K562 (cell line): ENCODE measurements at regions not wholly inside any gene's neighbourhood (a gene's known extent, or its start where the extent isn't known, plus 50 kb on each side); places are given as distances from the start of the nearest gene placed in this dataset.
A peak's percentile ranks its signal among the peaks of the same experiment; 100 is the strongest.
"Not testable (repeated sequence)": the region's sequence is repeated elsewhere in the genome, so short reads cannot be mapped to it uniquely, and the experiment has no call there.

Experiments
- ATAC-seq: fragments of 200-7000 bp; cut with Tn5 transposase; 3 replicates; pipeline ENCODE4 v1.9.1; 2020; ENCODE audit warnings: moderate library complexity
- BruUV-seq: library from RNA; stranded (reverse); fragments of 400-500 nt; replicated peaks from 2 replicates; lab custom pipeline; 2021; lab: Mats Ljungman, UMichigan
- CTCF ChIA-PET: fragments of 300-600 bp; formaldehyde crosslinking; extraction: SDS; loops from one replicate; lab custom pipeline; 2021; ENCODE audit warnings: low intra/inter-chr PET ratio; lab: Yijun Ruan, JAX
- POLR2A ChIA-PET: fragments of 300-600, 350-650 bp; sonication (Branson Sonifier 250); formaldehyde crosslinking; extraction: SDS; loops from one replicate; lab custom pipeline; 2021; ENCODE audit warnings: antibody characterized with exemption, inconsistent platforms; lab: Yijun Ruan, JAX
- DNase-seq, 4 experiments: peaks; one replicate each; pipeline versions ENCODE4 v3.0.0 to v3.0.0-alpha.2; 2011 to 2018; ENCODE audit warnings: low spot score in 3 of 4, mixed read lengths in 3 of 4; ENCODE audit errors: extremely low read depth in 1 of 4
- FAIRE-seq: peaks from 2 replicates; lab custom pipeline; 2011; peaks lifted over from hg19 to GRCh38; lab: Jason Lieb, UNC
- H2AFZ ChIP-seq: 2 replicates; pipeline ENCODE4 v1.6.0; 2011; ENCODE audit warnings: low read depth, low read length, control low read depth, inconsistent platforms
- H3K27ac ChIP-seq: fragments of 200-600 bp; 3 replicates; pipeline ENCODE4 v1.8.0; 2011; ENCODE audit warnings: low read depth, mild to moderate bottlenecking, control low read depth, inconsistent platforms, low read length, moderate library complexity, mixed read lengths; ENCODE audit errors: extremely low read depth
- H3K27me3 ChIP-seq, 2 experiments: fragments of 300-600 bp in 1 of 2; 2 replicates in 1 of 2; 3 replicates in 1 of 2; pipeline versions ENCODE4 v1.6.0 to v1.8.0; 2011; ENCODE audit warnings: inconsistent platforms in 2 of 2, low read length in 2 of 2, mild to moderate bottlenecking in 1 of 2, mixed read lengths in 1 of 2, moderate library complexity in 1 of 2; ENCODE audit not compliant: control insufficient read depth in 2 of 2, insufficient read depth in 2 of 2
- H3K36me3 ChIP-seq: fragments of 300-600 bp; 3 replicates; pipeline ENCODE4 v1.8.0; 2011; ENCODE audit warnings: mild to moderate bottlenecking, low read length, inconsistent platforms; ENCODE audit not compliant: control insufficient read depth, insufficient read depth
- H3K4me1 ChIP-seq, 2 experiments: fragments of 200-600 bp in 1 of 2; replicated peaks in 1 of 2; 2 replicates in 1 of 2; 3 replicates in 1 of 2; pipeline versions ENCODE4 v1.5.1 to v1.8.0; 2011; ENCODE audit warnings: inconsistent platforms in 2 of 2, low read length in 2 of 2, mild to moderate bottlenecking in 1 of 2, mixed read lengths in 1 of 2, moderate library complexity in 1 of 2; ENCODE audit not compliant: control insufficient read depth in 2 of 2, insufficient read depth in 2 of 2
- H3K4me2 ChIP-seq: 2 replicates; pipeline ENCODE4 v1.6.1; 2011; ENCODE audit warnings: low read length, control low read depth, inconsistent platforms, mixed read lengths; ENCODE audit not compliant: insufficient read depth
- H3K4me3 ChIP-seq: fragments of 200-600 bp; sonication (generic), shearing (Covaris generic); 2 replicates; pipeline ENCODE4 v1.5.1; 2016; ENCODE audit warnings: control low read depth, inconsistent platforms
- H3K79me2 ChIP-seq: fragments of 200-600 bp; 3 replicates; pipeline ENCODE4 v1.8.0; 2011; ENCODE audit warnings: low read length, inconsistent platforms; ENCODE audit not compliant: control insufficient read depth, insufficient read depth
- H3K9ac ChIP-seq, 2 experiments: 2 replicates each; pipeline versions ENCODE4 v1.6.0 to v1.6.1; 2011; ENCODE audit warnings: low read depth in 2 of 2, low read length in 2 of 2, control low read depth in 1 of 2, inconsistent platforms in 1 of 2, mild to moderate bottlenecking in 1 of 2, mixed read lengths in 1 of 2; ENCODE audit not compliant: insufficient read depth in 1 of 2
- H3K9me1 ChIP-seq: one replicate; pipeline ENCODE4 v1.6.0; 2011; ENCODE audit warnings: inconsistent platforms, mild to moderate bottlenecking, low read length, moderate library complexity; ENCODE audit not compliant: control insufficient read depth, insufficient read depth
- H3K9me3 ChIP-seq: replicated peaks from 2 replicates; pipeline ENCODE4 v1.5.1; 2011; ENCODE audit warnings: low read depth, low read length, inconsistent platforms; ENCODE audit not compliant: control insufficient read depth, insufficient read depth
- H4K20me1 ChIP-seq: replicated peaks from 2 replicates; pipeline ENCODE4 v1.6.1; 2011; ENCODE audit warnings: low read length, inconsistent platforms, mixed read lengths; ENCODE audit not compliant: control insufficient read depth, insufficient read depth
- CTCF ChIP-seq, 3 experiments: IDR thresholded peaks in 2 of 3; conservative IDR thresholded peaks in 1 of 3; 2 replicates each; pipeline ENCODE4 v1.5.1; 2011 to 2012; ENCODE audit warnings: low read length in 3 of 3, mild to moderate bottlenecking in 3 of 3, control low read depth in 2 of 3, improper control_type of control experiment in 1 of 3, inconsistent platforms in 1 of 3, low read depth in 1 of 3, mixed read lengths in 1 of 3, moderate library complexity in 1 of 3; ENCODE audit not compliant: insufficient read depth in 2 of 3
- FIP1L1 ChIP-seq: fragments of 200-400 bp; formaldehyde crosslinking; IDR thresholded peaks from 2 replicates; pipeline ENCODE4 v1.6.1; 2018; ENCODE audit warnings: mild to moderate bottlenecking, low read depth, low read length; ENCODE audit not compliant: poor library complexity, severe bottlenecking
- GTF2B ChIP-seq: IDR thresholded peaks from 2 replicates; pipeline ENCODE4 v1.6.1; 2011; ENCODE audit not compliant: insufficient read length; ENCODE audit errors: extremely low read depth
- HMG20B ChIP-seq: fragments of 250-450 bp; sonication (Bioruptor Pico); IDR thresholded peaks from 2 replicates; pipeline ENCODE4 v1.5.0; 2021; ENCODE audit warnings: mild to moderate bottlenecking
- NBN ChIP-seq: fragments of 450-650 bp; IDR thresholded peaks from 2 replicates; pipeline ENCODE4 v1.6.1; 2016; ENCODE audit warnings: low read depth, mild to moderate bottlenecking
- NFIC ChIP-seq: fragments of 450-650 bp; IDR thresholded peaks from 2 replicates; pipeline ENCODE4 v1.6.1; 2017; ENCODE audit warnings: mild to moderate bottlenecking, inconsistent platforms
- SFPQ ChIP-seq: fragments of 200-400 bp; formaldehyde crosslinking; IDR thresholded peaks from 2 replicates; pipeline ENCODE4 v1.6.1; 2017; ENCODE audit warnings: mild to moderate bottlenecking, low read depth, low read length, moderate library complexity
- ZNF24 ChIP-seq: fragments of 450-650 bp; IDR thresholded peaks from 2 replicates; pipeline ENCODE4 v1.6.1; 2016
- WGBS: fragments of 100-300 bp; shearing (Covaris generic); methylation state at CpG from one replicate; pipeline ENCODE4 v1.1.6; 2016; ENCODE audit warnings: low coverage, mixed read lengths; ENCODE audit not compliant: insufficient coverage; ENCODE audit errors: missing lambda C conversion rate; 5-methylcytosine and 5-hydroxymethylcytosine counted together
- in situ Hi-C: fragments of 300-500 bp; cut with MboI; formaldehyde crosslinking; loops from 4 replicates; pipeline ENCODE4 v1.15.0; 2018; ENCODE audit warnings: inconsistent platforms, mixed read lengths
- intact Hi-C: fragments of 100-400 bp; cut with micrococcal nuclease; formaldehyde crosslinking; loops from 2 replicates; pipeline ENCODE4 v1.14.2; 2022

GRCh38 chr2:175676813-175677212, 325.3 kb downstream of the LNPK start (continued):
- no peak for TF ChIP-seq GTF2B
- no peak for TF ChIP-seq ZNF24
- no peak for TF ChIP-seq FIP1L1
- TF ChIP-seq NBN: no peak
- no peak for TF ChIP-seq HMG20B (CRISPR knock-in tag)
- no peak for TF ChIP-seq SFPQ

GRCh38 chr2:175668804-175669203, 333.3 kb downstream of the LNPK start:
- TF ChIP-seq CTCF (IDR thresholded peaks at IDR 0.05 in 2 of 3, conservative IDR thresholded peaks at IDR 0.05 in 1 of 3; ENCODE audit: insufficient read depth in 2 of 3, low read depth in 1 of 3, low read length in 3 of 3): peak in 2 of 3 experiments; percentile 9 to 13; a peak in 2 of 6 replicates
- TF ChIP-seq NFIC: peak; percentile 81
- H3K79me2 ChIP-seq, H3K4me3 ChIP-seq, POLR2A ChIA-PET, ATAC-seq, H4K20me1 ChIP-seq, H3K27ac ChIP-seq, DNase-seq, intact Hi-C loops, H3K9me3 ChIP-seq, H3K36me3 ChIP-seq, H2AFZ ChIP-seq, H3K9me1 ChIP-seq, in situ Hi-C loops, CTCF ChIA-PET, H3K4me1 ChIP-seq, BruUV-seq, H3K9ac ChIP-seq, H3K27me3 ChIP-seq, H3K4me2 ChIP-seq, FAIRE-seq: not testable (repeated sequence)
- 0% methylated on average over 7 of the region's 7 CpGs for WGBS
